Right cardiac atrium (tissue), 5 donors: ENCODE measurements at regions not wholly inside any gene's neighbourhood (a gene's known extent, or its start where the extent isn't known, plus 50 kb on each side); places are given as distances from the start of the nearest gene placed in this dataset.
"Not testable (repeated sequence)": the region's sequence is repeated elsewhere in the genome, so short reads cannot be mapped to it uniquely, and the experiment has no call there.

Source experiments
- ATAC-seq, 2 donors: fragments of 200-7000 bp; cut with Tn5 transposase; one replicate each; pipeline versions ENCODE4 v1.8.0 to v1.9.1; 2020; ENCODE audit warnings: moderate library complexity in 2 of 2, mild to moderate bottlenecking in 1 of 2
- DNase-seq, 3 donors: peaks; one replicate each; pipeline ENCODE4 v3.0.0-alpha.2; 2020
- H3K27ac ChIP-seq: one replicate; pipeline ENCODE4 v1.5.1; 2013; ENCODE audit warnings: mild to moderate bottlenecking, low read length, control low read depth, moderate library complexity
- H3K27me3 ChIP-seq: one replicate; pipeline ENCODE4 v1.6.1; 2013; ENCODE audit not compliant: control insufficient read depth, insufficient read depth
- H3K4me1 ChIP-seq: one replicate; pipeline ENCODE4 v1.6.1; 2013; ENCODE audit warnings: low read length; ENCODE audit not compliant: control insufficient read depth, insufficient read depth
- H3K4me3 ChIP-seq: one replicate; pipeline ENCODE4 v1.5.1; 2013; ENCODE audit warnings: low read length, control low read depth
- H3K9me3 ChIP-seq: one replicate; pipeline ENCODE4 v1.6.1; 2013; ENCODE audit warnings: low read length; ENCODE audit not compliant: control insufficient read depth
- WGBS: extraction: QIAGEN DNeasy Blood & Tissue Kit; methylation state at CpG from one replicate; pipeline ENCODE4 v1.1.7; 2013; 5-methylcytosine and 5-hydroxymethylcytosine counted together
- intact Hi-C, 4 donors: fragments of 100-400 bp; cut with DNase I; formaldehyde crosslinking; loops; one replicate each; pipeline versions ENCODE4 v1.11.0 to v1.14.0; 2022 to 2023
- donor health status: healthy with polysubstance abuse.
- donor health status: DM: no; HTN: yes; CAD: no.
- donor health status: DM: no; HTN: no; CAD: no.
- donor health status: DM: no; HTN: yes; CAD: no; lungs with severe emphysema.
- donor health status: DM: yes; HTN: yes; CAD: no.

DNA sequence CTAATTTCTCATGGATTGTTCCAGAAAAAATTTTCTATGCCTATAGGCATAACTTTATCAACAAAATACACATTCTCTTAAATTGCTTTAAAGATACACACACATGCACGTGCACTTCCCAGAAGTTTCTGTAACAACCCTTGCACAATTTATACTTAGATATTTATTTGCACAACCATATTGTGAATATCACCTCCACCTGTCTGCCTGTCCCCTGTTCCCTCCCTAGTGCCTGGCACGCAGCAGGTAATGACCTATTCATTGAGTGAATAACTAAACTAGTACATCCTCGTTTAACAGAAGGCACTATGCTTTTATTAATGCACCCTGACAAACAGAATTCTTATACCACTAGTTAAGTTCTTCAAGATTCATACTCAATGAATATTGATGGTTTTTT lies 198.9 kb downstream of the BCAS1 start:
- WGBS, result 90% methylated on average over 3 of the region's 3 CpGs
- H3K27me3 ChIP-seq, result no peaks in the 10 kb centered on the region
- no peaks in the 10 kb centered on the region for H3K9me3 ChIP-seq
- DNase-seq, result no peak
- H3K4me1 ChIP-seq, result no peaks in the 10 kb centered on the region
- no peak overlapping the region for H3K4me3 ChIP-seq
- intact Hi-C loops, result no loop called here
- no peak overlapping the region for H3K27ac ChIP-seq
- no peak for ATAC-seq

DNA sequence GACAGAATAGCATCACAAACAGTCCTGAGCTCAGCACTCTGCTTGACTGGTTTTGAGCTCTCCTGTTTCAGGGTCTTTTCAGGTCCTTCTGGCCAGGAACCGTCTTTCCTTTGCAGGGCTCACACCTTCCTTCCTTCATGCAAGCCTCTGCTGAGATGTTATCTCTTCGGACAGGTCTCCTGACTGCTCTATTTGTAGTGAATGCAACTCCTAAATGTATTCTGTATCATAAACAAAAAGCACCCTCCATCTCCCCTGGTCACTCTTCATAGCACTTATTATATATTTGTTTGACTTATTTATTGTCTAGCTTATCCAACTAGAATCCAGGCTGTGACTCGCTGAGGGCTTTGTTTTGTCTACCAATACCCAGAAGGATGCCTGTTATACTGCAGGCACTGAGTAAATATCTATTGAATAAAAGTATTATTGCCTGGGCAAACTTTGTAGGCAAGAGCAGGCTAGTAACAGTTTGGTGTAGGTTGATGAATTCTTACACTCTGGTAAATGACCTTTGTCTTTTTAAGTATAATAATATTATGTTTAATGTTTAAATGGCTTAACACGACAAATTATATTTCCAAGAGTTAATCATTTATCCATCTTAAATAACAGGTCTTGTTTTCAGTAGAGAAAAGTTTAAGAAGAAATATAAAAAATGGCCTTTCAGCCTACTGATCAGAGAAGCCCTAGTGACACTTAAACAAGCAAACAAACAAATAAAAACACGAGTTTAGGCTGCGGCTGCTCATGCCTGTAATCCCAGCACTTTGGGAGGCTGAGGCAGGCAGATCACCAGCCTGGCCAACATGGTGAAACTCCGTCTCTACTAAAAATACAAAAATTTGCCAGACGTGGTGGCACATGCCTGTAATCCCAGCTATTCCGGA lies 199.7 kb downstream of the BCAS1 start:
- no peaks in the 10 kb centered on the region for H3K9me3 ChIP-seq
- DNase-seq, result no peak
- 80% methylated on average over 9 of the region's 9 CpGs for WGBS
- H3K27ac ChIP-seq, result no peak overlapping the region
- no peak for ATAC-seq
- no peaks in the 10 kb centered on the region for H3K27me3 ChIP-seq
- H3K4me1 ChIP-seq, result no peaks in the 10 kb centered on the region
- H3K4me3 ChIP-seq, result no peak overlapping the region
- intact Hi-C loops, result no loop called here

DNA sequence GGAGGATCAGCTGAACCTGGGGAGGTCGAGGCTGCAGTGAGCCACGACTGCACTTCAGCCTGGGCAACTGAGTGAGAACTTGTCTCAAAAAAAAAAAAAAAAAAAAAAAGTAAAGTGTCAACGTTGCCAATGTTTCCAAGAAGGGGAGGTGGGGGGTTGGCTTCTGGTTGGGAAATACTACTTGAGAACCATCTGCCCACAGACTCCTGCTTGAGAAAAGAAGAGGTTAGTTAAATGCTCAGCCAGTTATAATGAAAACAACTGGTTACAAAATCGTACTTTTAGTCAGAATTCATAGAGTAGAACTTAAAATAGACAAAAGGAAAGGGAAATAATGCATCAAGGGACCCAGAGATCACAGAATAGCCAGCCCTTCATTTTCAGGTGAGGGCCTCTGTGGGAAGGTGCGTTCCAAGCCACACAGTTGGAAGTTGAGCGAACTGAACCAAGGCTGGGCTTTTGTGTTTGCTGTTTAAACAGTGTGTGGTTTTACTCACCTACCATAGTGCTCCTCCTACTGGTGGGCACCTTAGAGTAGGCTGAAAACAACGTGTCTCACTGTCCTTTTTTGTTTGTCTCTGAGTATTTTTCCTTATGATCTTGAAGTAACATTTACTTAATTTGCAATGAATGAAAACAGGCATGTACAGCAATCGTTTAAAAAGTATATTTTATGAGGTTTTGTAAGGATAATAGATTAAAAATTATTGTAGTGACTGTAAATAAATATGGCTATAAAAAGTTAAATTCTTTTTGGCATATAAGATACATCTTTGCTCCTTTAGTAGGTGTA lies 200.7 kb downstream of the BCAS1 start:
- H3K4me3 ChIP-seq, result no peak overlapping the region
- H3K27ac ChIP-seq, result no peak overlapping the region
- peaks cover 2% of the 10 kb centered on the region for H3K4me1 ChIP-seq
- ATAC-seq, result peak; percentile 83 to 89
- 23% methylated on average over 8 of the region's 8 CpGs for WGBS
- H3K9me3 ChIP-seq, result no peaks in the 10 kb centered on the region
- peak in 2 of 3 donors; percentile 30 to 56 for DNase-seq
- intact Hi-C loops, result loop anchor here in 2 of 4 donors (5.0 to 10.0 kb wide), 3 partner anchors 45 to 292 kb away; no protein-coding TSS in a partner anchor
- no peaks in the 10 kb centered on the region for H3K27me3 ChIP-seq

DNA sequence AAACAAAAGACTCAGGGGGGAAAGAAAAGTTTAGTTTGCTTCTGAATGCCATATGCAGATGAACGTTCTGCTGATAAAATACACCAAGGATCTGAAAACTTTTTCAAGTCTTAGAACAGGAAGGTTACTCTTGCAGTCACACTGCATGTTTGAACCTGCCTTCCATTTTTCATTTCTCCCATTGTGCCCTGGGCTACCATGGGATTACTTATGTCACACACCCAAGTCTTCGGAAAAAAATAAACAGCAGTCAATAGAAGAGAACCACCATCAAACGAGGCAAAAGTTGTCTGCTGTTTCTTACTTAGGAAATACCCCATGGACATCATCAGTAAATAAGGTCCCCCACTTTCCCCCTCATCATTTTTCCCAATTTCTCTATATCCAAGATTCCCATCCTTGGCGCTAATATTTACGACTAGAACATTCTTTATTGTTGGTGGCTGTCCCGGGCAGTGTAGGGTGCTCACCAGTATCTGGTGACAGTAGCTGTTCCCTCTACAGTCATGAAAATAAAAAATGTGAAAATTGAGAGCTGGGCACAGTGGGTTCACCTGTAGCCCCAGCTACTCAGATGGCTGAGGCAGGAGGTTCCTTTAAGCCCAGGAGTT lies 202.5 kb downstream of the BCAS1 start:
- no peak for ATAC-seq
- Histone ChIP-seq H3K9me3 (no peaks in the 10 kb centered on the region), H3K4me1 (peaks cover 2% of the 10 kb centered on the region), H3K27me3 (no peaks in the 10 kb centered on the region), H3K4me3 (no peak overlapping the region), H3K27ac (no peak overlapping the region)
- 84% methylated on average over 6 of the region's 6 CpGs for WGBS
- intact Hi-C loops, result loop anchor here in 2 of 4 donors (5.0 to 10.0 kb wide), 3 partner anchors 47 to 291 kb away; no protein-coding TSS in a partner anchor
- DNase-seq, result no peak

DNA sequence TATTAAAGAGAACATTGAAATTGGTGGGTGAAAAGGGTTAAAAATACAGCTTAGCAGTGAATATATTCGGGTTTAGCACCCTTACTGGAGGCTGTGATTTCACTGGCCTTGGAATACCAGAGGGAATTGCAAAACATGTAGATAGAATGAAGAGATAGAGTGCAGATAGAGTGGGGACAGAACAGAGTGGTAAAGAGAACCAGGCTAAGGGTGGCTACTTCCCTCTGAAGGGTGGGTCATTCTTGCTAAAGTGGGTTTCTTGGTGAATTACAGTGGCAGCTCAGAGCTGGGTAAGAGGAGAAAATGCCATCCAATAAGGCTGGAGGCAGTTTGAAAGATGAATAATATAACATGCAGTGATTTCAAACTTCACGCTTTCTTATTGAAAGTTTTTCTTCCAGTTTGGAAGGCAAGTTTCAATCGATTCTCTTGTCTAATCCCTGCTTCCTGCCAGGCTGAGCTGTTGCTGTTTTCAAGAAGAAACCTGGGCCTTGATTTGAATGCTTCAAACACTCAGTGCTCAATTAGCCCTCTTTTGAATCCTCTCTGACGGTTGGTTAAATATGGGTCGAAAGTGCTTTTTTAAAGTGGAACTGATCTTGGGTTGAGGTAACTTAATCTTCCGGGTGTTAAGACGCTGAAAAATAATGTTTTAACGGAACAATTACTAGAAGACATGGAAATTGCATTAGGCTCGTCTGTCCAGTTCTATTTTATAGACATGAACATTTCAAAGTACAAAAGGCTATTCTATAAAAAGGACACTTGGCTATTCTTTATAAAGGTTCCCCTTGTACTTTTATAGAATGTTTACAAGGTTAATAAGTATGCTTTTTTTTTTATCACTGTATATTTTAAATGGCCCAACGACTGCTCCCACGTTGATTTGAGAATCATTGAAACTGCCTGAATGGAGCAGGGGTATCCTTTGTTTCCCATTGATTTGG lies 203.3 kb downstream of the BCAS1 start:
- peaks cover 2% of the 10 kb centered on the region for H3K4me1 ChIP-seq
- no peaks in the 10 kb centered on the region for H3K9me3 ChIP-seq
- no peak overlapping the region for H3K4me3 ChIP-seq
- WGBS, result 44% methylated on average over 11 of the region's 11 CpGs
- intact Hi-C loops, result loop anchor here in 2 of 4 donors (5.0 to 10.0 kb wide), 3 partner anchors 48 to 290 kb away; no protein-coding TSS in a partner anchor
- no peak for DNase-seq
- H3K27ac ChIP-seq, result peak overlapping the region; percentile 43
- no peaks in the 10 kb centered on the region for H3K27me3 ChIP-seq
- no peak for ATAC-seq

DNA sequence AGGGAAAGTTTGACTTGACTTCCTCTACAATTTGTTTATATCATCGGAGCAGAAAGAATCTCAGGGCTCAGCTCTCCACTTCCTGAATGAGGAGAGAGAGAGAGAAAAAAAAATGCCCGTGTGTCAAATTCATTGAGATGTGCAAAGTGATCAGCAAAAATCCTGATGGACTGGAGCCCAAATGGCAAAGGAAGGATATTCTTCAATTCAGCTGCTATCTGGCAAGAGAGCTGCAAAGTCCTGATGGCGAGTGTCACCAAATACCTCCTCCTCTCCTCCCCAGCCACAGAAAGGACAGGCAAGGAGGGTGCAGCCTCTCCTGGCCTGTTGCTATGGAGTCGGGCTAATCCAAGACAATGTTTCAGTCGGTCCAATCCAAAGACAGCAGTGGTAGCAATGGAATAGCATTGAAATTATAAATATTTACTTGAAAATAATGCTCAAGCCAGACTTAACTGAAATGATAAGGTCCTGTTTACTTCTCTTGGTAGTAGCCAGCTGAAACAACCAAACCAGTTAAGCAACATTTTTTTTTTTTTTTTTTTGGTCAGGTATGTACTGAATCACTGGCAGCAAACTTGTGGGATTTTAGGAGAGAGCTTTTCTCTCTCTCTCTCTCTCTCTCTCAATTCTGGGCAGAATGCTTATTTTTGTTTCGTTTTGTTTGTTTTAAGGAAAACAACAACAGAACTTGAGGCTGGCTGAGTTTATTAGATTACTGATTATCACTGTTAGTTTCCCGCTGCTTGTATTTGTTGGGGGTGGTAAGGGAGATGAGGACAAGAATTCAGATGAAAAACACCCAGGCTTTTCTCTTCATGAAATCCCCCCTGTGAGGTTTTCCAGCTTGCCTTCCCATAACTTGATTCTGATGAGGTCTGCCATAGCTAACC lies 204.2 kb downstream of the BCAS1 start:
- Histone ChIP-seq H3K4me1 (peaks cover 2% of the 10 kb centered on the region), H3K9me3 (no peaks in the 10 kb centered on the region), H3K4me3 (no peak overlapping the region), H3K27me3 (no peaks in the 10 kb centered on the region), H3K27ac (peak overlapping the region; percentile 43)
- ATAC-seq (peak; percentile 74 to 86), DNase-seq (peak in 2 of 3 donors; percentile 29 to 54)
- intact Hi-C loops, result loop anchor here in 2 of 4 donors (5.0 to 10.0 kb wide), 3 partner anchors 49 to 289 kb away; no protein-coding TSS in a partner anchor
- 20% methylated on average over 7 of the region's 7 CpGs for WGBS

DNA sequence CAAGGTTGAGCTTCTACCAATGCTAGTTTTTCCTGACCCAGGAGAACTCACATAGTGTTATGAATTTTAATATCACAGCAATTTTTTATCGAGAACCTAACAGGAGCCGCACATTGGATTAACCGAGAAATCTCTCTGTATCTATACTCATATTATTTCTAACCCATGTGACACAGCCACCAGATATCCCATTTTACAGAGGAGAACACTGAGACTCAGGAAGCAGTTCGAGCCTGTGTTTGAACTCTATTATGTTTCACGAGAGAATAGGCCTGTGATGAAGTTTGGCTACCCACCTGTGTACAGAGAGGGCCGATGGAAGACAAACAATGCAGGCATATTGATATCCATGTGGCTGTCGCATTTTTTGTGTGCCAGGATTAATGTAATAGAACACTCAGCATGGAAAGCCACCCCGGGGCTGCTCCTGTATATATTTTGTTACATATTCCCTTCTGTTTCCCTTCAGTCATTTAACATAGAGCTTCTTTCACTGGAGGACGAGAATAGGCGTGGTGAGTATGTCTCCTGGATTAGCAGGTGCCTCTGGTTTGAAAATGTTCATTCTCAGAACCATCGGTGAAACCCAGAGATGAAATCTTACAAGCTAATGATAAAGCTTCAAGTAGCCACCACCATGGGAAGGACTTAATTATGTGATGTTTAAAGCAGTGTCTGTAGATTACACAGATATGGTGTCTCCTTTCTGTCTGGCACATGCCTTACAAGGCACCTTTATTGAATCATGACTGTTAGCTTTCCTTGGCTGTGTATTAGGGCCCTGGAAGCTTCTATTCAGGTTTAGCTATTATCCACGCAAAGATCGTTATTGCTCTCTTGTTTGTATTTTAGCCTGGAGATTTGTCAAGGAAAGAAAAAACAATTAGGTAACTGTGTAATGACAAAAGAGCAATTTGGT lies 205.4 kb downstream of the BCAS1 start:
- H3K27ac ChIP-seq, H3K4me3 ChIP-seq, H3K9me3 ChIP-seq, H3K27me3 ChIP-seq, DNase-seq, ATAC-seq, H3K4me1 ChIP-seq: not testable (repeated sequence)
- 80% methylated on average over 13 of the region's 13 CpGs for WGBS
- intact Hi-C loops, result loop anchor here in 2 of 4 donors (5.0 to 10.0 kb wide), 3 partner anchors 50 to 288 kb away; no protein-coding TSS in a partner anchor

DNA sequence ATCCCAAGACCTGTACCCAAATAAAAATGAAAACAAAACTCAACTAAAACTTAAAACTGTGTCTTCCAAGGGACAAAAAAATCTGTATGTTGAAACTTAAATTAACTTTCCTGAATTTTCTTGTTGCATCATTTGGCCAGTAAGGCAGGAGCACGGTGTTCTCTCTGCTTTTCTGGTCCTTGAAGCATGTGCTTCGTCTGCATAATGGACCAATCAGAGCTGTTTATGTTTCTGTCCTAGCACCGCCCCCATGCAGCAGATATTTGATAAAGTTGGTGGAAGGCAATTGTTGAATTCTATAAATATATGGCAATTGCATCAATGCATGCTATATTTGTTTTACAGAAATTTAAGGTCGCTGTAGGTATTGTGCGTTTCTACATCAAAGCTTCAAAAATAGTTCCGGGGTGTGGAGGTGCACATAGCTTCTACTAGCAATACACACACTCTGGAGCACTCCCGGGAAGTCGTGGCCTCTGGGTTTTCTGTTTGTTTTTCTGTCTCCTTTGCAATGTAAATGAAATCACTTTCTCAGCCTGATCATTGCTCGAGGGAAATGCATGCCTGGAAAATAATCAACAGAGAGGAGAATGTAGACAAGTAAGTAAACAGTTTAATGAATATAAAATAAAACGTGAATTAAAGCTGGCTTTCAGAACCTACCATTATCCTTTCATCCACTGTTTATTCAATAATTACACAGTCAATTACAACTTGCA lies 206.3 kb downstream of the BCAS1 start:
- H3K27me3 ChIP-seq, ATAC-seq, H3K4me1 ChIP-seq, H3K9me3 ChIP-seq, H3K27ac ChIP-seq, DNase-seq, H3K4me3 ChIP-seq: not testable (repeated sequence)
- WGBS, result 62% methylated on average over 10 of the region's 10 CpGs
- intact Hi-C loops, result loop anchor here in 2 of 4 donors (10.0 kb wide), 2 partner anchors 51 to 119 kb away; no protein-coding TSS in a partner anchor
